OCI-LY7 (cell line): ENCODE measurements at regions not wholly inside any gene's neighbourhood (a gene's known extent, or its start where the extent isn't known, plus 50 kb on each side); places are given as distances from the start of the nearest gene placed in this dataset.

Source experiments
- BruUV-seq: library from RNA; stranded (reverse); fragments of 400-500 nt; replicated peaks from 2 replicates; lab custom pipeline; 2021; lab: Mats Ljungman, UMichigan
- CTCF ChIA-PET: fragments of 300-600 bp; sonication (Branson Sonifier 250); formaldehyde crosslinking; loops from one replicate; lab custom pipeline; 2022; ENCODE audit warnings: antibody characterized with exemption; ENCODE audit not compliant: unreplicated experiment; lab: Charles Lee
- POLR2A ChIA-PET: fragments of 300-600 bp; sonication (Branson Sonifier 250); formaldehyde crosslinking; loops from one replicate; lab custom pipeline; 2022; ENCODE audit warnings: antibody characterized with exemption; lab: Charles Lee
- DNase-seq: peaks from one replicate; pipeline ENCODE4 v3.0.0-alpha.2; 2015; ENCODE audit warnings: low spot score
- H2AFZ ChIP-seq: fragments of 200-600 bp; sonication (generic), shearing (Covaris generic); 2 replicates; pipeline ENCODE4 v1.6.1; 2014; ENCODE audit warnings: mild to moderate bottlenecking, antibody characterized with exemption, low read length, moderate library complexity
- H3K27ac ChIP-seq: fragments of 200-600 bp; sonication (generic); 2 replicates; pipeline ENCODE4 v1.5.1; 2014; ENCODE audit warnings: mixed run types, low read depth, mild to moderate bottlenecking, moderate library complexity, low read length, inconsistent platforms; ENCODE audit not compliant: poor library complexity, severe bottlenecking
- H3K36me3 ChIP-seq: fragments of 200-600 bp; sonication (generic); 2 replicates; pipeline ENCODE4 v1.6.1; 2014; ENCODE audit warnings: mild to moderate bottlenecking, antibody characterized with exemption, low read length, moderate library complexity, mixed read lengths; ENCODE audit not compliant: insufficient read depth
- H3K4me1 ChIP-seq: fragments of 200-600 bp; sonication (generic); 2 replicates; pipeline ENCODE4 v1.5.1; 2014; ENCODE audit warnings: mild to moderate bottlenecking, low read length; ENCODE audit not compliant: insufficient read depth, poor library complexity, severe bottlenecking
- H3K4me2 ChIP-seq: fragments of 200-600 bp; sonication (generic); 2 replicates; pipeline ENCODE4 v1.6.1; 2014; ENCODE audit warnings: mild to moderate bottlenecking, low read length
- H3K4me3 ChIP-seq: fragments of 200-600 bp; sonication (generic); 2 replicates; pipeline ENCODE4 v1.5.1; 2014; ENCODE audit warnings: mild to moderate bottlenecking, low read depth, low read length; ENCODE audit not compliant: poor library complexity, severe bottlenecking
- H3K79me2 ChIP-seq: fragments of 200-600 bp; sonication (generic); 2 replicates; pipeline ENCODE4 v1.6.1; 2016; ENCODE audit warnings: low read depth, mild to moderate bottlenecking, low read length, moderate library complexity, mixed read lengths; ENCODE audit not compliant: insufficient read depth
- H3K9me2 ChIP-seq: fragments of 200-600 bp; sonication (generic); 2 replicates; pipeline ENCODE4 v1.6.1; 2016; ENCODE audit warnings: mild to moderate bottlenecking, low read length, mixed read lengths; ENCODE audit not compliant: insufficient read depth
- H3K9me3 ChIP-seq: fragments of 200-600 bp; sonication (generic); 2 replicates; pipeline ENCODE4 v1.6.1; 2014; ENCODE audit warnings: mild to moderate bottlenecking, mixed run types, low read length, mixed read lengths
- H4K20me1 ChIP-seq: fragments of 200-600 bp; sonication (generic); 2 replicates; pipeline ENCODE4 v1.6.1; 2014; ENCODE audit warnings: mild to moderate bottlenecking, antibody characterized with exemption, low read length, moderate library complexity, mixed read lengths; ENCODE audit not compliant: insufficient read depth
- CTCF ChIP-seq: fragments of 200-600 bp; sonication (generic); conservative IDR thresholded peaks from 2 replicates; pipeline ENCODE4 v1.5.1; 2014; ENCODE audit warnings: mild to moderate bottlenecking, antibody characterized with exemption, low read length, moderate library complexity, mixed read lengths
- EZH2phosphoT487 ChIP-seq: fragments of 200-600 bp; sonication (generic); IDR thresholded peaks from 2 replicates; pipeline ENCODE4 v1.6.1; 2018; ENCODE audit warnings: low read depth, borderline replicate concordance, mild to moderate bottlenecking, mixed run types, antibody characterized with exemption, low read length, moderate library complexity, mixed read lengths
- intact Hi-C: fragments of 100-400 bp; cut with micrococcal nuclease; formaldehyde crosslinking; loops from one replicate; pipeline ENCODE4 v1.10.0; 2022; ENCODE audit not compliant: unreplicated experiment

- intact Hi-C loops: no loop called here
- ChIA-PET POLR2A (interaction anchor here (0.7 to 1.1 kb wide), 3 partner anchors 8 to 14 kb away, joined by 3 read pairs; no protein-coding TSS in a partner anchor), CTCF (no interaction called here)
- BruUV-seq: no TSS peak
- H3K4me1 ChIP-seq: peaks cover 23% of the 10 kb centered on the region
- no peaks in the 10 kb centered on the region for H3K9me3 ChIP-seq
- no peaks in the 10 kb centered on the region for H4K20me1 ChIP-seq
- H3K4me2 ChIP-seq: no peak overlapping the region
- DNase-seq: no peak
- H2AFZ ChIP-seq: no peak overlapping the region; the same call in 1 of the 2 replicates
- H3K27ac ChIP-seq: no peak overlapping the region
- H3K36me3 ChIP-seq: no peaks in the 10 kb centered on the region
- H3K9me2 ChIP-seq: no peaks in the 10 kb centered on the region
- TF ChIP-seq CTCF (no peak), EZH2phosphoT487 (no peak)
- no peak overlapping the region for H3K4me3 ChIP-seq
- no peaks in the 10 kb centered on the region for H3K79me2 ChIP-seq
Measured at GRCh38 chr3:177603148-177603603, 405.9 kb upstream of the TBL1XR1 start.

- no peaks in the 10 kb centered on the region for H3K9me2 ChIP-seq
- no peak for TF ChIP-seq EZH2phosphoT487
- no peak for TF ChIP-seq CTCF
- ChIA-PET CTCF (no interaction called here), POLR2A (interaction anchor here (1.2 kb wide), 1 partner anchor 11 kb away, joined by 8 read pairs; no protein-coding TSS in a partner anchor)
- no peak for DNase-seq
- BruUV-seq: no TSS peak
- H3K4me2 ChIP-seq: no peak overlapping the region
- H2AFZ ChIP-seq: no peak overlapping the region
- no peak overlapping the region for H3K4me3 ChIP-seq
- H3K4me1 ChIP-seq: peaks cover 17% of the 10 kb centered on the region
- intact Hi-C loops: no loop called here
- H3K79me2 ChIP-seq: no peaks in the 10 kb centered on the region
- H4K20me1 ChIP-seq: no peaks in the 10 kb centered on the region
- no peaks in the 10 kb centered on the region for H3K36me3 ChIP-seq
- H3K9me3 ChIP-seq: no peaks in the 10 kb centered on the region
- no peak overlapping the region for H3K27ac ChIP-seq
Measured at GRCh38 chr3:177604181-177604580, 406.9 kb upstream of the TBL1XR1 start.

GRCh38 chr3:177606891-177607290 lies 409.6 kb upstream of the TBL1XR1 start:
- H3K4me3 ChIP-seq: no peak overlapping the region
- H3K79me2 ChIP-seq: no peaks in the 10 kb centered on the region
- no peak overlapping the region for H3K27ac ChIP-seq
- CTCF ChIA-PET: no interaction called here
- H3K9me2 ChIP-seq: no peaks in the 10 kb centered on the region
- no peak for DNase-seq
- H3K4me2 ChIP-seq: no peak overlapping the region
- H3K9me3 ChIP-seq: no peaks in the 10 kb centered on the region
- no TSS peak for BruUV-seq
- no peaks in the 10 kb centered on the region for H3K36me3 ChIP-seq
- H2AFZ ChIP-seq: no peak overlapping the region
- POLR2A ChIA-PET: interaction anchor here (0.5 kb wide), 1 partner anchor 548 kb away, joined by 3 read pairs; no protein-coding TSS in a partner anchor
- no peaks in the 10 kb centered on the region for H4K20me1 ChIP-seq
- H3K4me1 ChIP-seq: peaks cover 17% of the 10 kb centered on the region
- TF ChIP-seq CTCF (no peak), EZH2phosphoT487 (no peak)
- intact Hi-C loops: no loop called here
